Loucy (cell line): ENCODE measurements at regions not wholly inside any gene's neighbourhood (a gene's known extent, or its start where the extent isn't known, plus 50 kb on each side); places are given as distances from the start of the nearest gene placed in this dataset.

Source experiments
- H2AFZ ChIP-seq: fragments of 200-600 bp; sonication (generic); 2 replicates; pipeline ENCODE4 v1.6.0; 2016; ENCODE audit warnings: antibody characterized with exemption, mild to moderate bottlenecking, low read length, moderate library complexity
- H3F3A ChIP-seq: fragments of 200-600 bp; 2 replicates; pipeline ENCODE4 v1.6.0; 2016; ENCODE audit warnings: antibody characterized with exemption, low read depth, mild to moderate bottlenecking
- H3K27me3 ChIP-seq: fragments of 200-600 bp; sonication (generic); 2 replicates; pipeline ENCODE4 v1.6.1; 2014; ENCODE audit warnings: low read length, mild to moderate bottlenecking; ENCODE audit not compliant: insufficient read depth, poor library complexity, severe bottlenecking
- H3K36me3 ChIP-seq: fragments of 200-600 bp; sonication (generic); 2 replicates; pipeline ENCODE4 v1.6.1; 2016; ENCODE audit warnings: low read length; ENCODE audit not compliant: insufficient read depth
- H3K4me1 ChIP-seq: fragments of 200-600 bp; sonication (generic); 2 replicates; pipeline ENCODE4 v1.5.1; 2014; ENCODE audit warnings: low read length, mild to moderate bottlenecking; ENCODE audit not compliant: insufficient read depth, poor library complexity, severe bottlenecking
- H3K4me2 ChIP-seq: fragments of 200-600 bp; sonication (generic); 2 replicates; pipeline ENCODE4 v1.6.0; 2014; ENCODE audit warnings: antibody characterized with exemption, low read length, low read depth, mild to moderate bottlenecking; ENCODE audit not compliant: poor library complexity, severe bottlenecking
- H3K4me3 ChIP-seq: fragments of 200-600 bp; sonication (generic); 2 replicates; pipeline ENCODE4 v1.5.1; 2014; ENCODE audit warnings: low read length, mild to moderate bottlenecking, mixed read lengths; ENCODE audit not compliant: poor library complexity, severe bottlenecking
- H3K79me2 ChIP-seq: fragments of 200-600 bp; sonication (generic); 2 replicates; pipeline ENCODE4 v1.6.1; 2014; ENCODE audit warnings: low read length; ENCODE audit not compliant: insufficient read depth
- H3K9ac ChIP-seq: fragments of 200-600 bp; sonication (generic); 2 replicates; pipeline ENCODE4 v1.6.0; 2014; ENCODE audit warnings: mild to moderate bottlenecking, low read depth, low read length, moderate library complexity; ENCODE audit not compliant: poor library complexity, severe bottlenecking
- H3K9me2 ChIP-seq: fragments of 200-600 bp; sonication (generic); replicated peaks from 2 replicates; pipeline ENCODE4 v1.6.1; 2016; ENCODE audit warnings: low read depth, low read length, mixed read lengths
- H3K9me3 ChIP-seq: fragments of 200-600 bp; sonication (generic); 2 replicates; pipeline ENCODE4 v1.6.1; 2014; ENCODE audit warnings: mild to moderate bottlenecking, antibody characterized with exemption, low read length, low read depth; ENCODE audit not compliant: insufficient read depth
- H4K20me1 ChIP-seq: fragments of 200-600 bp; sonication (generic); 2 replicates; pipeline ENCODE4 v1.6.0; 2014; ENCODE audit warnings: antibody characterized with exemption, low read length, mild to moderate bottlenecking; ENCODE audit not compliant: insufficient read depth, poor library complexity, severe bottlenecking
- EZH2phosphoT487 ChIP-seq: fragments of 200-600 bp; IDR thresholded peaks from 2 replicates; pipeline ENCODE4 v1.6.1; 2018; ENCODE audit warnings: antibody characterized with exemption, mild to moderate bottlenecking, moderate library complexity, borderline replicate concordance
- TF ChIP-seq, protein P1 (sequence below): fragments of 200-600 bp; sonication (generic); conservative IDR thresholded peaks from 2 replicates; pipeline ENCODE4 v1.5.1; 2014; ENCODE audit warnings: mild to moderate bottlenecking, antibody characterized with exemption, low read length

DNA sequence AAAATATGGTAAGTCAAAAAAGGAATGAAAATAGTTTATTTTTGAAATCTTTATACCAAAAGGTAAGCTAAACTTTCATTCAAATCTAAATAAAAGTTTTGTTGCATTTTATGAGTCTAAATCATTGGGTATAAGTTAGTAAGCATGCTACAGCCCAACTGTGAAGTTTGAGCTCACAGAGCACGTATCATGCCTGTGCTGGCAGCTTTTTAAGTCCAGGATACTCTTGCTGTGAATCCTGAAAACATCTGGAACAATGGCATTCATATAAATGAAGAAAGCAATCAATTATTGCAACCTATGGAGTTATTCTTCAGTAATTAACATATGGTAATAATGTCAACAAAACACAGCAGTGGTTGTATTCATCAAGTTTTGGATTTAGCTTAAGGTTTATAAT lies 656.9 kb downstream of the RFPL4B start:
- Histone ChIP-seq H3K4me3 (no peak overlapping the region), H4K20me1 (no peaks in the 10 kb centered on the region), H3K9me2 (no peaks in the 10 kb centered on the region), H3K79me2 (no peaks in the 10 kb centered on the region), H3K36me3 (no peaks in the 10 kb centered on the region), H3K27me3 (no peaks in the 10 kb centered on the region), H3K4me1 (no peaks in the 10 kb centered on the region), H3F3A (no peaks in the 10 kb centered on the region), H2AFZ (no peak overlapping the region), H3K9ac (no peak overlapping the region), H3K9me3 (no peaks in the 10 kb centered on the region), H3K4me2 (no peak overlapping the region)
- TF ChIP-seq, protein P1, sequence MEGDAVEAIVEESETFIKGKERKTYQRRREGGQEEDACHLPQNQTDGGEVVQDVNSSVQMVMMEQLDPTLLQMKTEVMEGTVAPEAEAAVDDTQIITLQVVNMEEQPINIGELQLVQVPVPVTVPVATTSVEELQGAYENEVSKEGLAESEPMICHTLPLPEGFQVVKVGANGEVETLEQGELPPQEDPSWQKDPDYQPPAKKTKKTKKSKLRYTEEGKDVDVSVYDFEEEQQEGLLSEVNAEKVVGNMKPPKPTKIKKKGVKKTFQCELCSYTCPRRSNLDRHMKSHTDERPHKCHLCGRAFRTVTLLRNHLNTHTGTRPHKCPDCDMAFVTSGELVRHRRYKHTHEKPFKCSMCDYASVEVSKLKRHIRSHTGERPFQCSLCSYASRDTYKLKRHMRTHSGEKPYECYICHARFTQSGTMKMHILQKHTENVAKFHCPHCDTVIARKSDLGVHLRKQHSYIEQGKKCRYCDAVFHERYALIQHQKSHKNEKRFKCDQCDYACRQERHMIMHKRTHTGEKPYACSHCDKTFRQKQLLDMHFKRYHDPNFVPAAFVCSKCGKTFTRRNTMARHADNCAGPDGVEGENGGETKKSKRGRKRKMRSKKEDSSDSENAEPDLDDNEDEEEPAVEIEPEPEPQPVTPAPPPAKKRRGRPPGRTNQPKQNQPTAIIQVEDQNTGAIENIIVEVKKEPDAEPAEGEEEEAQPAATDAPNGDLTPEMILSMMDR, result no peak
- TF ChIP-seq EZH2phosphoT487, result no peak

DNA sequence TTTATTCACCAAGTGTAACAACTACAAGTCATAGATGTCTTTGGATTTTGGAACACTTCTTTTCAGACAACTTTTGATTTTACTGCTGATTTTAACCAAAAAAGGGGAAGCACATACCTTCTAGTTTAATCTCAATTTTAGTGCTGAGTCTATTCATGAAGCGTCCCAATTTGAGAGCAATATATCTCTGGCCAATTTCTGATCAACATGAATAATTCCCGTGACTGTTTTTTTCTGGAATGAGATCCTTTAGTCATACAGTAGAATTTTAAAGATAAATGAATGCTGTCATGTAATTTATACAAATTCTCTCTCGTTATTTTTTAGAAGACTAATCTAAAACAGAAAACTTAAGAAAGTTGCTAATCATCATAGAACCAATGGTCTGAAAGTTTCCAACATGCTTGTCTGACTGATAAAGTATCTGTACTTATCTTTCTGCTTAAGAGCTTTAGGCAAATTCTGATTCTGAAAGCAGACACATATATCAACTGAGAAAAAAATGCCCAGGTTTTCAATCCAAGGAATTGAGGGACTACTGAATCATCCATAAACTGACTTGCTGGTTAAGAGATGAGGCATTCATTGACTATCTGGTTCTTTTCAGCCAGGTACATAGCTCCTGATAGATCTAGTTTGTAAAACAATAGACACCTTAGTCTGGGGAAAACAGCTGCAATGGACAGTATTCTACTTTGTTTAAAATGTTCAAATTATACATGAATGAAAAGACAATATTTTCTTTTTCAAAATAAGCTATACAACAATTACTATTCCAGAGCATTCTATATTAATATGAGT lies 657.5 kb downstream of the RFPL4B start:
- no peaks in the 10 kb centered on the region for H4K20me1 ChIP-seq
- H2AFZ ChIP-seq, result no peak overlapping the region
- no peaks in the 10 kb centered on the region for H3K79me2 ChIP-seq
- H3K9ac ChIP-seq, result no peak overlapping the region
- no peaks in the 10 kb centered on the region for H3K4me1 ChIP-seq
- H3K36me3 ChIP-seq, result no peaks in the 10 kb centered on the region
- no peak for TF ChIP-seq EZH2phosphoT487
- TF ChIP-seq, protein P1, result no peak
- H3K9me3 ChIP-seq, result no peaks in the 10 kb centered on the region
- H3K4me2 ChIP-seq, result no peak overlapping the region
- H3K27me3 ChIP-seq, result no peaks in the 10 kb centered on the region
- no peaks in the 10 kb centered on the region for H3K9me2 ChIP-seq
- H3F3A ChIP-seq, result no peaks in the 10 kb centered on the region
- H3K4me3 ChIP-seq, result no peak overlapping the region

DNA sequence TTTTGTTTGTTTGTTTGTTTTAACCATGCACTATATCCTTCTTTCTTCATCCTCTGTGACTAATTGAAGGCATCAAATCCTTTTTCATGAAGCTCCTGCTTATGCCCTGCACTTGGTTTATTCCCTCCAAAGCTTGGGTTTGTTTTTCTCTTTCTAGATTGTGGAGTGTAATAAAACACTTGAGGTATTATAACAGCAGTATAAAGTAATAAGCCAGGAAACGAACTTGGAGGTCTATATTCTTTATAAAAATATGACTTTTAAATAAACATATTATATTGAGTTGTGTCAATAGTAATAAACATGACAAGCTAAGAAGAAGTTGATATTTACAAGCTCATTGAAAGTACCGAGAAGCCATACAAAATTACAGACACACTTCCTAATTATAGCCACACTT lies 659.4 kb downstream of the RFPL4B start:
- Histone ChIP-seq H3K9ac (no peak overlapping the region), H3K36me3 (no peaks in the 10 kb centered on the region), H3K4me1 (no peaks in the 10 kb centered on the region), H3K79me2 (no peaks in the 10 kb centered on the region), H3K9me3 (no peaks in the 10 kb centered on the region), H4K20me1 (no peaks in the 10 kb centered on the region), H3K4me3 (no peak overlapping the region), H3F3A (no peaks in the 10 kb centered on the region), H3K9me2 (no peaks in the 10 kb centered on the region), H2AFZ (no peak overlapping the region), H3K4me2 (no peak overlapping the region), H3K27me3 (no peaks in the 10 kb centered on the region)
- TF ChIP-seq, protein P1, result no peak
- TF ChIP-seq EZH2phosphoT487, result no peak
